ENCODE measurements at regions not wholly inside any gene's neighbourhood (a gene's known extent, or its start where the extent isn't known, plus 50 kb on each side); places are given as distances from the start of the nearest gene placed in this dataset.

DNA sequence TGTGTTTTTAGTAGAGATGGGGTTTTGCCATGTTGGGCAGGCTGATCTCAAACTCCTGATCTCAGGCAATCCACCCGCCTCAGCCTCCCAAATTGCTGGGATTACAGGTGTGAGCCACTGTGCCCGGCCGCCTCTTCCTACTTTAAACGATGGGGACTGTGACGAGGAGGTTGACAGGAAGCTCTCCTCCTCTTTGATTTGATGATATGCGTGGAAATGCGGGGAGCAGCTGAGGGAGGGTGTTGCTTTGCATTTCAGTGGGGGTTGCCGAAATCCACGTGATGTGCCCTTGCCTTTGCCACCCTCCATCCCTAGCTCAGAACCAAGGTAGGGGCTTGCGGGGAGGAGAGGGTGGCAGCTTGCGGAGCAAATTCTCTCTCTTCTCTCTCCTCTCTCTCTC is 189.6 kb downstream of the AACS start:
- Histone ChIP-seq H3K9ac (replicated peaks; ENCODE audit: extremely low read depth, insufficient read depth, low read length) (no peak overlapping the region), H3K4me3 (replicated peaks in 1 of 3; ENCODE audit: insufficient read depth in 1 of 3, low read depth in 1 of 3, low read length in 3 of 3) (no peak overlapping the region), H3K9me3 (replicated peaks; ENCODE audit: control insufficient read depth, insufficient read depth, low read length) (no peaks in the 10 kb centered on the region), H3K36me3 (ENCODE audit: control insufficient read depth in 2 of 2, extremely low read depth in 1 of 2, insufficient read depth in 2 of 2, low read length in 2 of 2) (no peaks in the 10 kb centered on the region), H3K79me2 (ENCODE audit: control insufficient read depth, insufficient read depth, low read length) (no peaks in the 10 kb centered on the region), H3K27ac (ENCODE audit: insufficient read depth, low read depth, low read length) (no peak overlapping the region), H2AFZ (ENCODE audit: low read depth, low read length) (no peak overlapping the region), H3K27me3 (ENCODE audit: control insufficient read depth in 2 of 2, insufficient read depth in 2 of 2, low read length in 2 of 2) (no peaks in the 10 kb centered on the region), H3K4me1 (ENCODE audit: control insufficient read depth, extremely low read depth, insufficient read depth, low read length) (no peaks in the 10 kb centered on the region), H4K20me1 (replicated peaks; ENCODE audit: control insufficient read depth, extremely low read depth, insufficient read depth, low read length) (no peaks in the 10 kb centered on the region), H3K9me1 (replicated peaks; ENCODE audit: control insufficient read depth, extremely low read depth, insufficient read depth, low read length) (no peaks in the 10 kb centered on the region), H3K4me2 (ENCODE audit: insufficient read depth, low read length) (no peak overlapping the region)
- FAIRE-seq (no peak), DNase-seq (ENCODE audit: low read depth, low spot score) (no peak)
- TF ChIP-seq, protein P1, sequence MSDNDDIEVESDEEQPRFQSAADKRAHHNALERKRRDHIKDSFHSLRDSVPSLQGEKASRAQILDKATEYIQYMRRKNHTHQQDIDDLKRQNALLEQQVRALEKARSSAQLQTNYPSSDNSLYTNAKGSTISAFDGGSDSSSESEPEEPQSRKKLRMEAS (IDR thresholded peaks at IDR 0.05; ENCODE audit: insufficient read depth, insufficient read length): no peak
- TF ChIP-seq JUN (IDR thresholded peaks at IDR 0.05; ENCODE audit: borderline replicate concordance, insufficient read depth, insufficient read length, low read depth): no peak
- TF ChIP-seq MYC (IDR thresholded peaks at IDR 0.05; ENCODE audit: low read depth, low read length): no peak
- TF ChIP-seq POLR2A (IDR thresholded peaks at IDR 0.05; ENCODE audit: low read depth, low read length): no peak
- no peak for TF ChIP-seq FOS (IDR thresholded peaks at IDR 0.05; ENCODE audit: borderline replicate concordance, insufficient read depth, low read length)
- no peak for TF ChIP-seq EZH2 (IDR thresholded peaks at IDR 0.05; ENCODE audit: borderline replicate concordance, low read depth, low read length, severe bottlenecking)
- TF ChIP-seq, protein P2, sequence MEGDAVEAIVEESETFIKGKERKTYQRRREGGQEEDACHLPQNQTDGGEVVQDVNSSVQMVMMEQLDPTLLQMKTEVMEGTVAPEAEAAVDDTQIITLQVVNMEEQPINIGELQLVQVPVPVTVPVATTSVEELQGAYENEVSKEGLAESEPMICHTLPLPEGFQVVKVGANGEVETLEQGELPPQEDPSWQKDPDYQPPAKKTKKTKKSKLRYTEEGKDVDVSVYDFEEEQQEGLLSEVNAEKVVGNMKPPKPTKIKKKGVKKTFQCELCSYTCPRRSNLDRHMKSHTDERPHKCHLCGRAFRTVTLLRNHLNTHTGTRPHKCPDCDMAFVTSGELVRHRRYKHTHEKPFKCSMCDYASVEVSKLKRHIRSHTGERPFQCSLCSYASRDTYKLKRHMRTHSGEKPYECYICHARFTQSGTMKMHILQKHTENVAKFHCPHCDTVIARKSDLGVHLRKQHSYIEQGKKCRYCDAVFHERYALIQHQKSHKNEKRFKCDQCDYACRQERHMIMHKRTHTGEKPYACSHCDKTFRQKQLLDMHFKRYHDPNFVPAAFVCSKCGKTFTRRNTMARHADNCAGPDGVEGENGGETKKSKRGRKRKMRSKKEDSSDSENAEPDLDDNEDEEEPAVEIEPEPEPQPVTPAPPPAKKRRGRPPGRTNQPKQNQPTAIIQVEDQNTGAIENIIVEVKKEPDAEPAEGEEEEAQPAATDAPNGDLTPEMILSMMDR (IDR thresholded peaks at IDR 0.05; ENCODE audit: extremely low read depth in 1 of 2, insufficient read depth in 1 of 2, low read depth in 1 of 2, low read length in 2 of 2): no peak
- TF ChIP-seq GATA2 (IDR thresholded peaks at IDR 0.05; ENCODE audit: insufficient read depth, insufficient read length, low read depth, low read length): no peak
- no peak for TF ChIP-seq POLR2AphosphoS5 (IDR thresholded peaks at IDR 0.05; ENCODE audit: insufficient read depth, low read depth, low read length)
- ChIA-PET CTCF (no interaction called here), POLR2A (no interaction called here)
- dilution Hi-C loops (cut with MboI; ENCODE audit: extremely low pct_ligation_motif_present, low sequenced_read_pairs) (no loop called here), intact Hi-C loops (cut with micrococcal nuclease) (no loop called here)
- no TSS peak for BruUV-seq (replicated peaks)

Data from endothelial cell of umbilical vein (primary cell).